ENCODE measurements at regions not wholly inside any gene's neighbourhood (a gene's known extent, or its start where the extent isn't known, plus 50 kb on each side); places are given as distances from the start of the nearest gene placed in this dataset.
"Not testable (repeated sequence)": the region's sequence is repeated elsewhere in the genome, so short reads cannot be mapped to it uniquely, and the experiment has no call there.

- DNase-seq (ENCODE audit: low spot score): peak; percentile 14
Observed at GRCh38 chr7:24052572-24053260, 231.3 kb upstream of the NPY start.

GRCh38 chr7:24054236-24054635, 229.8 kb upstream of the NPY start:
- DNase-seq (ENCODE audit: low spot score): no peak

GRCh38 chr7:24057243-24057642, 226.7 kb upstream of the NPY start:
- no peak for DNase-seq (ENCODE audit: low spot score)

GRCh38 chr7:24058953-24059352, 225.0 kb upstream of the NPY start:
- DNase-seq (ENCODE audit: low spot score): no peak

- DNase-seq (ENCODE audit: low spot score): no peak
Observed at GRCh38 chr7:24059775-24060174, 224.2 kb upstream of the NPY start.

- DNase-seq (ENCODE audit: low spot score): no peak
Observed at GRCh38 chr7:24063721-24064120, 220.3 kb upstream of the NPY start.

- DNase-seq (ENCODE audit: low spot score): no peak
Observed at GRCh38 chr7:24069751-24070150, 214.2 kb upstream of the NPY start.

GRCh38 chr7:24073651-24074420, 210.2 kb upstream of the NPY start:
- DNase-seq (ENCODE audit: low spot score): no peak

GRCh38 chr7:24075426-24075810, 208.6 kb upstream of the NPY start:
- DNase-seq (ENCODE audit: low spot score): no peak

- DNase-seq (ENCODE audit: low spot score): no peak
Observed at GRCh38 chr7:24082826-24083225, 201.2 kb upstream of the NPY start.

- no peak for DNase-seq (ENCODE audit: low spot score)
Observed at GRCh38 chr7:24102988-24103387, 181.0 kb upstream of the NPY start.

GRCh38 chr7:24108906-24109376, 175.0 kb upstream of the NPY start:
- DNase-seq (ENCODE audit: low spot score): no peak

- no peak for DNase-seq (ENCODE audit: low spot score)
Observed at GRCh38 chr7:24110056-24110455, 173.9 kb upstream of the NPY start.

GRCh38 chr7:24113506-24113905, 170.5 kb upstream of the NPY start:
- no peak for DNase-seq (ENCODE audit: low spot score)

- no peak for DNase-seq (ENCODE audit: low spot score)
Observed at GRCh38 chr7:24115661-24116060, 168.3 kb upstream of the NPY start.

GRCh38 chr7:24117903-24118499, 166.0 kb upstream of the NPY start:
- not testable (repeated sequence) for DNase-seq (ENCODE audit: low spot score)

- no peak for DNase-seq (ENCODE audit: low spot score)
Observed at GRCh38 chr7:24119852-24120251, 164.1 kb upstream of the NPY start.

GRCh38 chr7:24123076-24123475, 160.9 kb upstream of the NPY start:
- no peak for DNase-seq (ENCODE audit: low spot score)

- DNase-seq (ENCODE audit: low spot score): no peak
Observed at GRCh38 chr7:24125765-24126164, 158.2 kb upstream of the NPY start.

GRCh38 chr7:24127930-24128329, 156.1 kb upstream of the NPY start:
- DNase-seq (ENCODE audit: low spot score): no peak

GRCh38 chr7:24129597-24129996, 154.4 kb upstream of the NPY start:
- DNase-seq (ENCODE audit: low spot score): no peak

- DNase-seq (ENCODE audit: low spot score): no peak
Observed at GRCh38 chr7:24130631-24131030, 153.4 kb upstream of the NPY start.

- no peak for DNase-seq (ENCODE audit: low spot score)
Observed at GRCh38 chr7:24133691-24134090, 150.3 kb upstream of the NPY start.
